Stimulated activated CD4-positive, alpha-beta T cell treated with anti-CD3 and anti-CD28 coated beads, TNF-alpha, amount 100 ng/mL, for 24 hours (primary cell): ENCODE measurements at regions not wholly inside any gene's neighbourhood (a gene's known extent, or its start where the extent isn't known, plus 50 kb on each side); places are given as distances from the start of the nearest gene placed in this dataset.

Experiments used
- DNase-seq, 3 experiments: peaks; one replicate each; pipeline ENCODE4 v3.0.0-alpha.2; 2020; ENCODE audit warnings: low read depth in 3 of 3

GRCh38 chr2:14567561-14567960, 65.0 kb upstream of the LRATD1 start:
- DNase-seq: no peak

- no peak for DNase-seq
These were observed 63.2 kb upstream of the LRATD1 start for GRCh38 chr2:14569294-14569693.

- DNase-seq: no peak
These were observed 59.9 kb upstream of the LRATD1 start for GRCh38 chr2:14572633-14573032.

GRCh38 chr2:14577843-14578242, 54.7 kb upstream of the LRATD1 start:
- no peak for DNase-seq
